Hepatocyte (in vitro differentiated cells): ENCODE measurements at regions not wholly inside any gene's neighbourhood (a gene's known extent, or its start where the extent isn't known, plus 50 kb on each side); places are given as distances from the start of the nearest gene placed in this dataset.

Experiments used
- DNase-seq: peaks from one replicate; pipeline ENCODE4 v3.0.0-alpha.2; 2016; ENCODE audit warnings: low spot score
- H2AFZ ChIP-seq: fragments of 200-600 bp; sonication (generic); 2 replicates; pipeline ENCODE4 v1.6.0; 2016; ENCODE audit warnings: antibody characterized with exemption, mild to moderate bottlenecking
- H3K27ac ChIP-seq: fragments of 200-600 bp; sonication (generic); 2 replicates; pipeline ENCODE4 v1.5.1; 2016; ENCODE audit warnings: mild to moderate bottlenecking
- H3K27me3 ChIP-seq: fragments of 200-600 bp; sonication (generic); 2 replicates; pipeline ENCODE4 v1.6.1; 2016
- H3K36me3 ChIP-seq: fragments of 200-600 bp; sonication (generic); replicated peaks from 2 replicates; pipeline ENCODE4 v1.5.1; 2016; ENCODE audit warnings: low read depth; ENCODE audit not compliant: insufficient read depth
- H3K4me1 ChIP-seq: fragments of 200-600 bp; sonication (generic); 2 replicates; pipeline ENCODE4 v1.5.1; 2016; ENCODE audit warnings: mild to moderate bottlenecking, moderate library complexity; ENCODE audit not compliant: insufficient read depth
- H3K4me2 ChIP-seq: fragments of 200-600 bp; sonication (generic); 2 replicates; pipeline ENCODE4 v1.6.0; 2016
- H3K4me3 ChIP-seq: fragments of 200-600 bp; sonication (generic); 2 replicates; pipeline ENCODE4 v1.5.1; 2016; ENCODE audit warnings: mild to moderate bottlenecking
- H3K79me2 ChIP-seq: fragments of 200-600 bp; sonication (generic); 2 replicates; pipeline ENCODE4 v1.6.0; 2017; ENCODE audit warnings: mild to moderate bottlenecking
- H3K9me2 ChIP-seq: fragments of 200-600 bp; sonication (generic); replicated peaks from 2 replicates; pipeline ENCODE4 v1.6.0; 2017; ENCODE audit warnings: mild to moderate bottlenecking; ENCODE audit not compliant: insufficient read depth
- H3K9me3 ChIP-seq: fragments of 200-600 bp; sonication (generic); 2 replicates; pipeline ENCODE4 v1.5.1; 2016; ENCODE audit warnings: low read depth, mild to moderate bottlenecking
- H4K20me1 ChIP-seq: fragments of 200-600 bp; sonication (generic); 2 replicates; pipeline ENCODE4 v1.6.0; 2016; ENCODE audit warnings: mild to moderate bottlenecking; ENCODE audit not compliant: insufficient read depth, poor library complexity, severe bottlenecking
- CTCF ChIP-seq: fragments of 200-600 bp; sonication (generic); IDR thresholded peaks from 2 replicates; pipeline ENCODE4 v1.5.1; 2016; ENCODE audit warnings: antibody characterized with exemption, mild to moderate bottlenecking; ENCODE audit not compliant: poor library complexity
- EZH2 ChIP-seq: fragments of 200-600 bp; sonication (generic); IDR thresholded peaks from 2 replicates; pipeline ENCODE4 v1.6.1; 2016; ENCODE audit warnings: antibody characterized with exemption, mild to moderate bottlenecking, borderline replicate concordance
- EZH2phosphoT487 ChIP-seq: fragments of 200-600 bp; sonication (generic); IDR thresholded peaks from one replicate; pipeline ENCODE4 v1.6.1; 2018; ENCODE audit warnings: antibody characterized with exemption, mild to moderate bottlenecking, low read depth, moderate library complexity; ENCODE audit not compliant: unreplicated experiment, severe bottlenecking
- WGBS: methylation state at CpG from one replicate; pipeline ENCODE4 v1.1.6; 2016; ENCODE audit warnings: low lambda C conversion rate; ENCODE audit errors: missing lambda C conversion rate; 5-methylcytosine and 5-hydroxymethylcytosine counted together

- Histone ChIP-seq H3K4me3 (no peak overlapping the region), H3K9me2 (no peaks in the 10 kb centered on the region), H3K27ac (no peak overlapping the region), H3K27me3 (no peaks in the 10 kb centered on the region), H3K4me2 (no peak overlapping the region), H3K79me2 (no peaks in the 10 kb centered on the region), H3K4me1 (no peaks in the 10 kb centered on the region), H3K9me3 (no peaks in the 10 kb centered on the region), H2AFZ (no peak overlapping the region), H4K20me1 (no peaks in the 10 kb centered on the region), H3K36me3 (no peaks in the 10 kb centered on the region)
- no peak for TF ChIP-seq CTCF
- no peak for TF ChIP-seq EZH2phosphoT487
- no peak for TF ChIP-seq EZH2
- WGBS: 83% methylated on average over 7 of the region's 7 CpGs
- DNase-seq: no peak
Observed at GRCh38 chr1:79290927-79291474, 284.5 kb upstream of the ADGRL4 start.

DNA sequence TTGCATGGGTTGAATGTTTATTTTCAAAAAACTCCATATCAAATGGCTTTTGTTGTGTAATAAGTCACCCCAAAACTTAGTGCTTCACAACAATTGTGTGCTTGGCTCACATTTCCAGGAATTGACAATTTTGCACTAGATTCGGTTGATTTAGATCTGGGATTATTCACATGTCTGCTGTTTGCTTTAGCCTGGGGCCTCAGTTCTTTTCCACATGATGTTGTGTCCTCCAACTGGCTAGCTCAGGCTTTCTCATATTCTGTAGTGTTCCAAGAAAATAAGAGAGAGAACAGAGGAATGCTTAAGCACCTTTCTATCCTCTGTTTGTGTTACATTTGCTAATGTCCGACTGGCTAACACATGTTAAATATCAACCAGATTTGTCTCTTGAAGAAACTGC is 281.5 kb upstream of the ADGRL4 start:
- no peaks in the 10 kb centered on the region for H3K27me3 ChIP-seq
- no peaks in the 10 kb centered on the region for H4K20me1 ChIP-seq
- no peak overlapping the region for H3K4me3 ChIP-seq
- TF ChIP-seq CTCF: no peak
- TF ChIP-seq EZH2: no peak
- TF ChIP-seq EZH2phosphoT487: no peak
- no peak overlapping the region for H2AFZ ChIP-seq
- H3K4me1 ChIP-seq: no peaks in the 10 kb centered on the region
- no peaks in the 10 kb centered on the region for H3K9me2 ChIP-seq
- no peak overlapping the region for H3K27ac ChIP-seq
- no peaks in the 10 kb centered on the region for H3K79me2 ChIP-seq
- 83% methylated on average over 2 of the region's 2 CpGs for WGBS
- no peaks in the 10 kb centered on the region for H3K36me3 ChIP-seq
- no peaks in the 10 kb centered on the region for H3K9me3 ChIP-seq
- no peak overlapping the region for H3K4me2 ChIP-seq
- DNase-seq: no peak

DNA sequence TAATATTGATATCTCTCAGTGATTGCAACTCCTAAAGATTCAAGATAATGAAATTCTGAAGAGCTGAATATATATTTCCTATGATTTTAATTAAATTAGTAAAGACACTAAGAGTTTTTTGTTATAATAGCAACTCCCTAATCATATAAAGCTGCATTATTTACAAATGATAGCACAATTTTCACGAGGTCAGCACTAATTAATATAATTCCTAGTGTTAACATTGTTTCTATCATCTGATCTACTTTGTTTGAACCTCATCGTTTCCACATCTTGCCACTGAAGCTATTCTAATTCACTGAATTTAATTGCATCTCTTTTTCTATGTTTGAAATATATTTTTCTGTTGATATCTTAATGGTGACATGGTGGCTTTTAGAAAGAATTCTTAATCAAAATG is 279.1 kb upstream of the ADGRL4 start:
- DNase-seq: no peak
- Histone ChIP-seq H3K9me2 (no peaks in the 10 kb centered on the region), H3K27me3 (no peaks in the 10 kb centered on the region), H3K79me2 (no peaks in the 10 kb centered on the region), H3K4me3 (no peak overlapping the region), H3K27ac (no peak overlapping the region), H2AFZ (no peak overlapping the region), H3K4me1 (no peaks in the 10 kb centered on the region), H3K9me3 (no peaks in the 10 kb centered on the region), H3K4me2 (no peak overlapping the region), H4K20me1 (no peaks in the 10 kb centered on the region), H3K36me3 (no peaks in the 10 kb centered on the region)
- TF ChIP-seq EZH2: no peak
- TF ChIP-seq EZH2phosphoT487: no peak
- no peak for TF ChIP-seq CTCF
- 69% methylated on average over 2 of the region's 2 CpGs for WGBS

- TF ChIP-seq EZH2 (no peak), CTCF (no peak), EZH2phosphoT487 (no peak)
- H3K9me2 ChIP-seq: no peaks in the 10 kb centered on the region
- no peaks in the 10 kb centered on the region for H3K27me3 ChIP-seq
- H3K27ac ChIP-seq: no peak overlapping the region
- no peak for DNase-seq
- no peak overlapping the region for H2AFZ ChIP-seq
- no peak overlapping the region for H3K4me2 ChIP-seq
- H4K20me1 ChIP-seq: no peaks in the 10 kb centered on the region
- no peaks in the 10 kb centered on the region for H3K9me3 ChIP-seq
- no peaks in the 10 kb centered on the region for H3K4me1 ChIP-seq
- H3K4me3 ChIP-seq: no peak overlapping the region
- 91% methylated on average over 10 of the region's 10 CpGs for WGBS
- no peaks in the 10 kb centered on the region for H3K36me3 ChIP-seq
- no peaks in the 10 kb centered on the region for H3K79me2 ChIP-seq
Observed at GRCh38 chr1:79283451-79283850, 276.9 kb upstream of the ADGRL4 start.
